Activated T-helper 1 cell treated with anti-CD3 and anti-CD28 coated beads, Interleukin-12 subunit alpha, Interleukin-12 subunit beta, Interleukin-2, Interleukin-4 antibody, amounts not matched to agents 30 ng/mL and 10 ng/mL and 1 ng/mL, durations not matched to agents 14 hours and 24 hours and 36 hours (primary cell): ENCODE measurements at regions not wholly inside any gene's neighbourhood (a gene's known extent, or its start where the extent isn't known, plus 50 kb on each side); places are given as distances from the start of the nearest gene placed in this dataset.

ENCODE experiments used
- DNase-seq: peaks from one replicate; pipeline ENCODE4 v3.0.0; 2021; ENCODE audit warnings: low spot score
- H3K27ac Mint-ChIP-seq: one replicate; pipeline ENCODE4 v1.8.0; 2021; ENCODE audit warnings: mild to moderate bottlenecking, mixed read lengths
- H3K27me3 Mint-ChIP-seq: one replicate; pipeline ENCODE4 v1.8.0; 2022; ENCODE audit warnings: mild to moderate bottlenecking, moderate library complexity, mixed read lengths; ENCODE audit not compliant: insufficient read depth
- H3K36me3 Mint-ChIP-seq: one replicate; pipeline ENCODE4 v1.8.0; 2021; ENCODE audit warnings: low read depth, mixed read lengths
- H3K4me1 Mint-ChIP-seq: one replicate; pipeline ENCODE4 v1.8.0; 2021; ENCODE audit warnings: low read depth, mixed read lengths
- H3K4me3 Mint-ChIP-seq: one replicate; pipeline ENCODE4 v1.8.0; 2021; ENCODE audit warnings: mild to moderate bottlenecking, moderate library complexity, mixed read lengths
- H3K9me3 Mint-ChIP-seq: one replicate; pipeline ENCODE4 v1.8.0; 2021; ENCODE audit warnings: mixed read lengths
- intact Hi-C: fragments of 100-400 bp; cut with micrococcal nuclease; formaldehyde crosslinking; loops from one replicate; pipeline ENCODE4 v1.15.1; 2024

DNA sequence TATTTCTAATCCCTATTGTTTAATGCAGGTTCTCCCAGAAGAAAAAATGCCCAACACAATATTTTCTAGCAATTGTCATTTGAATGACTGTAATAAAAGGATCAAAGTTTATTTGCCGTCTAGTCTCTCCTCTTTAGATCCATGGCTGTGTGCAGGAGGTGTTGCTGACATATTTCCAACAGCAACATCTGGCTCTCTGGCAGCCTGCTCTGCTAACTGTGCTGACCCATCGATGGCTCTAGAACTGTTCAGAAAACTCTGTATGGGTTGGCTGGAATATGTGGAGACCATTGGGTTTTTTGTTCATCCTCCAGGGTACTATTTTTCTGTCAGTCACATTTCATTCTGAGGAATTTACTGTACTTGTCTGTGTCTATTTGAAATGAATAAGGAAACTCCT is 202.0 kb upstream of the SLC27A6 start:
- Mint-ChIP-seq H3K4me3 (no peak overlapping the region), H3K9me3 (peaks cover 10% of the 10 kb centered on the region), H3K27ac (no peak overlapping the region), H3K27me3 (no peaks in the 10 kb centered on the region), H3K36me3 (no peaks in the 10 kb centered on the region), H3K4me1 (no peaks in the 10 kb centered on the region)
- DNase-seq = no peak
- intact Hi-C loops = no loop called here

DNA sequence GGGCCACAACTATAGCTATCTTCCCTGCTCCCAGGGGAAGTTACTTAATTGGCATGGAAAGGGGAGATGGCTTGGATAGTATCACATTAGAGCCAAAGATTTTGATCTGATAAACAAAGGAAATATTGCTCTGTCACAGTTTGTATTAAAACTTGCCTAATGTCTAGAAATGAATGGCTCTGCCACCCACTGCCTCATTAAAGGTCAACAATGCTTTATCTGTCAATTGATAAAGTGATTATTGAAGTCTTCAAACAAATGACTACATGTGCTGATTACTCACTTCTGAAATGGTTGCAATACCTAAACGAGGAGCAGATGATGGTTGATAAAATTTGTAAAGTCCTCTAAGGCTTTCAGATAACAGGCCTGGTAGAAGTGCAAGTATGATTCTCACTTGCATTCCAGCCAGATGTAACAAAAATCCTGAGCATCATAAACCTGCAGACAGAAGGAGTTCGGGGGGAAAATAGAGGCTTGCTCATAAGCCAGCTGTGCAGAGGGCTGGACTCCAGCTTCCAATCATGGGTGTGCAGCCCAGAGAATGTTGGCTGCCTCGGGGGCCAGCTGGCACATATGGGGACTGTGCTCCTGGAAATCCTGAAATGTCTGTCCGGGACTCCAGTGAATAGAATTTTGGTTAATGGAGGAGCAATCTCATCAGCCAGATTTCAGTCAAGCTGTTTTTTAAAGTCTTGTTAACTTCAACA is 200.5 kb upstream of the SLC27A6 start:
- Mint-ChIP-seq H3K36me3 (no peaks in the 10 kb centered on the region), H3K4me3 (no peak overlapping the region), H3K27me3 (no peaks in the 10 kb centered on the region), H3K4me1 (no peaks in the 10 kb centered on the region), H3K9me3 (no peaks in the 10 kb centered on the region), H3K27ac (no peak overlapping the region)
- no peak for DNase-seq
- intact Hi-C loops = no loop called here

DNA sequence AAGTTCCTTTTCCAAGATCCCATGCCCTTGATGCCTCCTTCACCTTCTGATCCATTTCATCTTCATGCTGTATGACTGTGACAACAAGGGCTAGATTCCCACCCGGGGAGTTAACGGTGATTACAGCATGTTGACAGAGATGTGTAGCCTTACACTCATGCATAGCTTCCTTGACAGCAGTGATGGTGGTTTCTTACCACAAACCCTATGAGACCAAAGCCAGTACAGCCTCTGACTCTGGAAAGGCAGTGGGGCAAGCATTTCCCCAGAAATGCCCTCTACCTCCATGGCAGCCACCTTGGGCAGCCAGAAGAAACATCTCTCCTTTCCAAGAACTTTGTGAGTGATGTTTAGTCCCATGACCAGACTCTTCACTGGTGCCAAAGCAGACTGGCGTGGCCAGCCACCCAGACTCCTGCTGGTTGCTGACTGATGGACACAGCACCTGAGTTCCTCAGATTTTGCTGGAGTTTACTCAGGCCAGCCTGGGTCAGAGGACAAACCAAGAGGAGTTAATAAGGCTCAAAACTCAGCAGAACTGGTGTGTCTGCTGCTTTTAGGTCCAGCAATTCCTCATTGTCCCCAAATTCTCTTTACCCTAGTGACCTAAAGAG is 199.7 kb upstream of the SLC27A6 start:
- no peak overlapping the region for H3K27ac Mint-ChIP-seq
- no peaks in the 10 kb centered on the region for H3K36me3 Mint-ChIP-seq
- H3K4me3 Mint-ChIP-seq = no peak overlapping the region
- intact Hi-C loops = no loop called here
- H3K27me3 Mint-ChIP-seq = no peaks in the 10 kb centered on the region
- DNase-seq = no peak
- H3K4me1 Mint-ChIP-seq = no peaks in the 10 kb centered on the region
- no peaks in the 10 kb centered on the region for H3K9me3 Mint-ChIP-seq

DNA sequence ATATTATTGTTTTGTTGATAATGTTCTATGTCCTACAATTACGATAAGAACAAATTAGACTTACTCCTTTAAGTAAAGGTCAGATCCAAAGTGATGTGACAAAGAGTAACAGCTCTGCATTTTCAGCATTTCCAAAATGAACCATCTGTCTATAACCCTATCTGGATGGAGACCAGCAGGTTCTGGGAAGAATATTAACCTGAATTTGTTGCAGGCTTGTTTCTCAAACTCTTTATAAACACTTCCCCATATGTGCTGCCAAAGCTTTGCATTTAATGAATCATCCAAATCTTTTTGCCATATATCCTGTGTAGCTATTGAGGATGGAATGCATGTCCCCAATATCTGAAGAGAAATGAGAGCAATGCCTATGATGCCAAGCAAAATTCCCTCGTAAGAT is 198.9 kb upstream of the SLC27A6 start:
- Mint-ChIP-seq H3K27ac (no peak overlapping the region), H3K27me3 (no peaks in the 10 kb centered on the region), H3K9me3 (no peaks in the 10 kb centered on the region), H3K4me3 (no peak overlapping the region), H3K36me3 (no peaks in the 10 kb centered on the region), H3K4me1 (no peaks in the 10 kb centered on the region)
- intact Hi-C loops = no loop called here
- no peak for DNase-seq

DNA sequence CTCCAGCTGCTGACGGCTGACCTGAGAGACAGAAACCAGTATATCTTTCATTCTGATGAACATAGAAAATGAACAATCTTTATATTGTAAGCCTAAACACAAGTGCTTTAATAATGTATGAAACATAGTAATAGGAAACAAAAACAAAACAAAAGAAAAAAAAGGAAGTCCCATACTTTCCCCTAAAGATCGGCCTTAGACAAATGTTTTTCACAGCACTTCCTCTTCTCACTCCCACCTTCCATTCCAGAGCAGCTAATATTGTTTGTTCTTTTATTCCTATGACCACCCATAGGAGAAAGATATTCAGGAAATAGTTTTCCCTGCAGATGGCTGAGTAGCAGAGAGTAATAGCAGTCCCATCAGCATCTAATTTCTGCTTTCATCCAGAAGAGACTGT is 194.4 kb upstream of the SLC27A6 start:
- intact Hi-C loops = no loop called here
- Mint-ChIP-seq H3K36me3 (no peaks in the 10 kb centered on the region), H3K27me3 (peaks cover 2% of the 10 kb centered on the region), H3K27ac (no peak overlapping the region), H3K4me1 (no peaks in the 10 kb centered on the region), H3K9me3 (no peaks in the 10 kb centered on the region), H3K4me3 (no peak overlapping the region)
- no peak for DNase-seq

DNA sequence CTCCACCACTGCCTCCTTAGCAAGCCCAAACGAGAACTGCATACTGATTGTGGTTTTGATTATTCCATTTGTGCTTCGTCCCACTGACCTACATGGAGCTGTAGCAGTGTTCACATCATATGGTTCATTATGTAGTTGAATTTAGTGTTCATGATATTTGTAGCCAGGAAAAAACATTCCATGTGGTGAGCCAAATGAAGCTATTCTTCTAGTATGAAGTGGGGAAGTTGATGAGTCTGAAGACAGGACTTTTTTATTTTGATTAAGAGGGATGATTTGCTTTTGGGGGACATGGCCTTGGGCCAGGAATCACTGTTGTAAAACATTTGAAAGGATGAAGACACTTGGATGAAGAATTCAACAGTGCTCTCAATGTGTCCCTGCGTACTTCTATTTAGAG is 192.9 kb upstream of the SLC27A6 start:
- peaks cover 2% of the 10 kb centered on the region for H3K27me3 Mint-ChIP-seq
- H3K4me3 Mint-ChIP-seq = no peak overlapping the region
- H3K9me3 Mint-ChIP-seq = no peaks in the 10 kb centered on the region
- no peaks in the 10 kb centered on the region for H3K36me3 Mint-ChIP-seq
- peaks cover 11% of the 10 kb centered on the region for H3K4me1 Mint-ChIP-seq
- H3K27ac Mint-ChIP-seq = no peak overlapping the region
- intact Hi-C loops = no loop called here
- DNase-seq = no peak

DNA sequence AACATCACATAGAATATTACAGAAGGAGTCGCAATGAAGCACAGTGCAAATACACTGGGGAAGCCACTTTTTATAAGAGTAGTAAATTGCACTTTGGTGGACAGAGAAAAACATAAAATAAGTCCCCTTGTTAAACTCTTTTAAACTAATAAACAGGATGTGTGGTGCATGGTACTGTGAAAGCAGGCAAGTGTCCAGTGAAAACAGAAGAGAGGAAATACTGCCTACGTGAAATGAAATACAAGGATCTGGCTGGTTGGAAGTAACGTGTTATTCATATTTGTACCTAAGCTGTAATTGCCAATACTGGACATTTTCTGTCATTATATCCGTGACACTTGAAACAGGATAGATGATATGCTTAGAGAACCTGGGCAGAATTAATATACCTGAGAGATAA is 191.9 kb upstream of the SLC27A6 start:
- Mint-ChIP-seq H3K27ac (no peak overlapping the region), H3K36me3 (no peaks in the 10 kb centered on the region), H3K4me3 (no peak overlapping the region), H3K27me3 (peaks cover 2% of the 10 kb centered on the region), H3K4me1 (peaks cover 16% of the 10 kb centered on the region), H3K9me3 (no peaks in the 10 kb centered on the region)
- DNase-seq = no peak
- intact Hi-C loops = no loop called here

DNA sequence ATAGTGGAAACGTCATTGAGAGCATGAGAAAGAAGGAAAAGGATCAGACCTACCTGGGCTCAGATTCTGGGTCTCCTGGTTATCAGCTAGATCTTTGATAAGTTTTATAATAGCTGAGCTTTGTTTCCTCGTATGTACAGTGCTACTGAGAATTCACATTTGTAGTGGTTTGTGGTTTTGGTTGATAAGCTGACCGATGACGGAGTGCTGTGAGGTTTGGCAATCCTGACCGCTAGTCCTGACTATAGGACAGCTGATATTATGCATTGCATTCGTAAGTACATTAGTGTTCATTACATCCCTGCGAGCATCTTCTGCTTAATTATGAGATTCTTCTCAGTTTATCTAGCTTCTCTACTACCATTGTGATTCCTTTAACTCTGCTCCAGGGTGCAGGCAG is 190.7 kb upstream of the SLC27A6 start:
- Mint-ChIP-seq H3K27me3 (peaks cover 2% of the 10 kb centered on the region), H3K36me3 (no peaks in the 10 kb centered on the region), H3K4me1 (peaks cover 16% of the 10 kb centered on the region), H3K4me3 (no peak overlapping the region), H3K27ac (no peak overlapping the region), H3K9me3 (no peaks in the 10 kb centered on the region)
- intact Hi-C loops = no loop called here
- no peak for DNase-seq

DNA sequence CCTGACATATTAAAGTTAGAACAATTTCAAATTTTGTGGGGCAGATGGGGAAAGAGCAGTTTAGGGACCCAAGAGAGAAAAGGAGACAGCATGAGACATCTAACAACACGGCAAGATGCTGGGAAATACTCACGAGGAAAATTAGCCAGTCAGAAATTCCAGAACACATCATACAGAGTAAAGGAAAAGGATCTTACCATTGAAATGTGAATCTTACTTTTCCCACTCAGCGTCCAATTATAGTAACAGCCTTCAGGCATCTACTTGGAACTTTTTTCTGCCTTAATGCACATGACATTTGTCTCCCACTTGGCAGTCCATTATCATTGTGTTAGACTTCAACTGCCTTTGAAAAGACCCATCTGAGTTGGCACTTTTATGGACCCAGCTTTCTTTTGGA is 189.7 kb upstream of the SLC27A6 start:
- intact Hi-C loops = no loop called here
- DNase-seq = no peak
- H3K4me1 Mint-ChIP-seq = peaks cover 16% of the 10 kb centered on the region

DNA sequence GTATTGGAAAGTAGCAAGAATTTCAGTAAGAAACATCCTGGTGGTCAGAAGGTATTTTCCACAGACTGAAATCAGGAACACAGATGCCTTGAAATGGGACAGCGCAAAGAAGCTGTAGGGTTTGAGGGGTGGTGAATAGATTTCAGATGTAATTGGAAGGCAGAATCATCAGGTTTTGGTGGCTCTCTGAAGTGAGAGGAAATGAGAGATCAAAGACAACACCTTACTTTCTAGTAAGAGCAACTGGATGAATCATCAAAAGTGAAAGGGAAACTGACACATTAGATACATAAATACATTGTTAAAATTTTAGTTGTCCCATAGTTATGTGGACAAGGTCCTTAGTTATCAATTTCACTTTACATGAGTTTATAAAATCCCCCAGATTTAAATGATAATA is 188.2 kb upstream of the SLC27A6 start:
- H3K4me1 Mint-ChIP-seq = peaks cover 16% of the 10 kb centered on the region
- H3K27me3 Mint-ChIP-seq = peaks cover 2% of the 10 kb centered on the region
- intact Hi-C loops = no loop called here
- H3K9me3 Mint-ChIP-seq = no peaks in the 10 kb centered on the region
- no peak overlapping the region for H3K4me3 Mint-ChIP-seq
- H3K36me3 Mint-ChIP-seq = no peaks in the 10 kb centered on the region
- no peak overlapping the region for H3K27ac Mint-ChIP-seq
- DNase-seq = no peak

More for the DNA sequence above, 189.7 kb upstream of the SLC27A6 start:
- Mint-ChIP-seq H3K27me3 (peaks cover 2% of the 10 kb centered on the region), H3K4me3 (no peak overlapping the region), H3K9me3 (no peaks in the 10 kb centered on the region), H3K36me3 (no peaks in the 10 kb centered on the region), H3K27ac (no peak overlapping the region)

DNA sequence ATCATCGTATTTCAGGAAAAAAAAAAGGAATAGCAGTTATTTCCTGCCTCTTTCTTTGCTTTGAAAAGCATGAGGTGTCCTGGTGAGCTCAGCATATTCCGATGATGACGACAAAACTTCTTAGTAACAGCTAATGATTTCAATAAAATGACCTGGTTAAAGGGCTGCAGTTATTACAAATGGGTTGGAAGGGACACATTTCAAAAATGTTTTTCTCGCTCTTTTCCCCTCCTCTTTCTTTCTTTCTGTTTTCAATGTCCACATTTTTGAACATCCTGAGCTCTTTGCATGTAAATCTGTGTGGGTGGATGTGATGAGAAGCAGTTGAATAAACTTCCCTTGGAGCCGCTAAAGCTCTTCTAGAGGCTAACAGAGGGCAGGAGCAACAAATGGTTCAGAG is 186.8 kb upstream of the SLC27A6 start:
- H3K4me1 Mint-ChIP-seq = peaks cover 16% of the 10 kb centered on the region
- intact Hi-C loops = no loop called here
- no peaks in the 10 kb centered on the region for H3K9me3 Mint-ChIP-seq
- no peak overlapping the region for H3K4me3 Mint-ChIP-seq
- DNase-seq = no peak
- no peaks in the 10 kb centered on the region for H3K36me3 Mint-ChIP-seq
- H3K27me3 Mint-ChIP-seq = peaks cover 2% of the 10 kb centered on the region
- H3K27ac Mint-ChIP-seq = no peak overlapping the region

DNA sequence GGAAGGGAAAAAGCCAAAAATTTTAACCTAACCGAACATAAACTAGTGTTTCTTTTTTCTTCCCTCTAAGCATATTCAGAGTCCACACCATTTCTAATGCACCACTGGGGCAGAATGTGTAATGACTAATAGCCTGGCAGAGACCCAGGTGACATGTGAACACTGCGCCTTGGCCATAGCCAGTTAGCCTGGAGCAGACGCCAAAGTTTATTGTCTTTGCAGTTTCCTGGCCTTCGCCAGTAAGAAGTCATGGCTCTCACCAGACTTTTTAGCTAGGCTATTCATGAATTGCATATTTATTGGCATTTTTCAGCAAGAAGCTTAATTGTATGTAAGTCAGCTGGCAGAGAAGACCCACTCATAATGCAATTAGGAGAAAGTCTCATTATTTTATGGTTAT is 182.8 kb upstream of the SLC27A6 start:
- H3K4me1 Mint-ChIP-seq = peaks cover 5% of the 10 kb centered on the region
- no peak overlapping the region for H3K27ac Mint-ChIP-seq
- H3K36me3 Mint-ChIP-seq = no peaks in the 10 kb centered on the region
- no peak overlapping the region for H3K4me3 Mint-ChIP-seq
- no peaks in the 10 kb centered on the region for H3K27me3 Mint-ChIP-seq
- DNase-seq = no peak
- intact Hi-C loops = no loop called here
- H3K9me3 Mint-ChIP-seq = no peaks in the 10 kb centered on the region

DNA sequence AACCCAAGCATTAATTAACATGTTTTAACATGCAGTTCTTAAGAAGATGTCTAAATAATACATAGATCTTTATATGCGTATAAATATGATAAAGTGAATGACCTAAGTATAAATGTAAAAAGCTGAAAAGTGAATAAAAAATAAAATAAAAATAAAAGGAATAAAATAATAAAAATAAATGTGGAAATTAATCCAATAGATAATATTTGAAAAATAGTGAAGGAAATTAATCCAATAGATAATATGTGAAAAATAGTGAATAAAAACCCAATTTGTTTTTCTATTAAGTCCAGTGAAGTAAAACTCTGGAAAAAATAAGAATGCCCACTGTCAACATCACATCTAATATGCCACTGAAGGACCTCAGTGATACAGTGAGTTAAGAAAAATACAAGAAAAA is 180.6 kb upstream of the SLC27A6 start:
- Mint-ChIP-seq H3K27ac (no peak overlapping the region), H3K4me1 (no peaks in the 10 kb centered on the region), H3K27me3 (no peaks in the 10 kb centered on the region), H3K4me3 (no peak overlapping the region), H3K9me3 (no peaks in the 10 kb centered on the region), H3K36me3 (no peaks in the 10 kb centered on the region)
- DNase-seq = no peak
- intact Hi-C loops = no loop called here

DNA sequence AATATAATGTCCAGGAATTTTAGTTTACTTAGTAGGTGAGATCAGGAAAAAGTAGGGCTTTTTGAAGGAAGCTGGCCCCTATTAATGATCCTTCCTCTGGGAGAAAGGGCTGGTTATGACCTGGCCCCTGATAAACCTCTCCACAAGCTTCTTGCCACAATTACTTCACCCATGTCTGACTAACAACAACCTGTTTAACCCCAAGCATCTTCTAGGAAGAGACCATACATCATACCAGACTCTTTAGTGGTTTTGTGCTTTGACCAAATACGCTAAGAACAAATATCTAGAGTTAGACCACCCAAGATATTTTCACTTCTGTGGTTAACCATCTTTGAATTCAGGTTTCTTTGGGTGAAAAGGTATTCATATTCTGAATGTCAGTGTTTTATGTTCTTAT is 174.0 kb upstream of the SLC27A6 start:
- intact Hi-C loops = no loop called here
- Mint-ChIP-seq H3K4me3 (no peak overlapping the region), H3K9me3 (no peaks in the 10 kb centered on the region), H3K27me3 (no peaks in the 10 kb centered on the region), H3K4me1 (no peaks in the 10 kb centered on the region), H3K36me3 (no peaks in the 10 kb centered on the region), H3K27ac (no peak overlapping the region)
- no peak for DNase-seq
